SHP77 treated with DMSO at 0.1 percent for 48 hours (cell line): ENCODE measurements at regions not wholly inside any gene's neighbourhood (a gene's known extent, or its start where the extent isn't known, plus 50 kb on each side); places are given as distances from the start of the nearest gene placed in this dataset.
"Not testable (repeated sequence)": the region's sequence is repeated elsewhere in the genome, so short reads cannot be mapped to it uniquely, and the experiment has no call there.

Experiments used
- DNase-seq: peaks from one replicate; lab custom pipeline; 2025; lab: John Stamatoyannopoulos, UW

- DNase-seq = no peak
Measured at GRCh38 chr12:4822572-4822971, 87.1 kb upstream of the KCNA1 start.

DNA sequence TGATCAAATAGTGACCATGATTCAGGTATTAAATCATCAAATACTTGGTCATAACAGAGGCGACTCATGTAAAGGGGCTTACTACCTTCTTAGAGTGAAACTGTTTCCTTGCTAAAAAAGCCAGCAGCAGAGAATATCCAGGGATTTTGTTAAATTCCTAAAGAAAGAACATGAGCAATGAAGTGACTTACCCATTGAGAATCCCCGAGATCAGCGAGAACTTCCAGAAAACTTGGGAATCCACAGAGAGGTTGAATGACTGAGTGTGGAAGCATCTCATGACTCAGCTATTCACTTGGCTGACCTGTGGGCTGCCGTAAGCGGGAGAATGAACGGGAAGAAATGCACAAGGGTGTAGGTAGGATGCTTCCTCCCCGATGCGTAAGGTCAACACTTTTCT, 85.3 kb upstream of the KCNA1 start:
- DNase-seq = no peak

DNA sequence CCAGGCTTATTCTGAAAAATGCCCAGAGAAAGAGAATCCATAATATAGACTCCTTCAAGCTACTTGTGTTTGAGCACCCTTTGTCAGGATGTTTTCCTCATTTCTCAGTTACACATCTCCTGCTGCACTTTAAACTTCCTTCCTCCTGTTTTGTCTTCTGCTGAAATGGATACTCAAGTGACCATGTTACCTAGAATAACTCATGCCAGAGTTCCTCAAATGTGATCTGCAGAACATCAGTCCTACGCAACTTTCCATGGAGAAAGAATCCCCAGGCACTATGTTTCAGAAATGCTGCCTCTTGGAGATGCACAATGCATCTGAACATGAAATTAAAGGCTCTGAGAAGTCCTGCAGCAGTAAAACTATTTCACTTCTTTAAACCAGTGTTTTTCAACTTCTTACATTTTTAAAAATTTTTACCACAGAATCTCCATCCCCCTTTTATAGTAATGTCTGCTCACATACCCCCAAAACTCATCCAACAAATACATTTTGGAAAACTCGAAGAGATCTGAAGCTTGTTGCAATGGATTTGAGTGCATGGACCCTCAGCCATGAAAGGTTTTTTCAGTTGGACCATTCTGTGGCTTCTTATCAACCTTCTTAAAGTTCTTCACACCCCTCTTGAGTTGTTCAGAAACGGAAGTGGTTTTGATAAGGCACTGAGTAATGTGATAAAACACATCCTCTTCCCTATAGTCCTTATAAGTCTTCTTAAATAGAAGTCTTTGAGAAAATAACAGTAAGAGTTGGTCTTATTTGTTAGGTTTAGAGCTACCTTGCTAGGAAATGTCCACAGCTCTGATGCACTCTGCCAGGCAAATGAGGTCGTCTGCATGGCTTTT, 84.5 kb upstream of the KCNA1 start:
- DNase-seq = no peak

- DNase-seq = no peak
Measured at GRCh38 chr12:4826909-4827308, 82.8 kb upstream of the KCNA1 start.

DNA sequence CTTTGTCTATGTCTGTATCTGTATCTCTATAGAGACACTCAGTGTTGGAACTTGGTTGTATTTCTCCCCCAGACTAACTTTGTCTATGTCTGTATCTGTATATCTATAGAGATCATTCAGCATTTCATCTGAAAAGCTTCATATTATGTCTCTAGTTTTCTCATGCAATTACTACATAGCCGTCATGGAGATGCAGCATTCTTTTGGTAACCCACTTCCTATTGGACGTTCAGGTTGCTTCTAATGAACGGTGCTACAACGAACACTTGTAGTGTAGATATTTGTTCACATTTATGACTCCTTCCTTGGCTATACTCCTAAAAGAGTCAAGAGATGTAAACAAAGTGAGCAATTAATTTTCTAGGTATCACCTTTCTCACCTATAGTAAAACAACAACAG, 81.5 kb upstream of the KCNA1 start:
- DNase-seq = no peak

GRCh38 chr12:4829161-4829792, 80.4 kb upstream of the KCNA1 start:
- DNase-seq = no peak

GRCh38 chr12:4829793-4830162, 79.9 kb upstream of the KCNA1 start:
- no peak for DNase-seq

- DNase-seq = no peak
Measured at GRCh38 chr12:4830556-4831210, 79.0 kb upstream of the KCNA1 start.

DNA sequence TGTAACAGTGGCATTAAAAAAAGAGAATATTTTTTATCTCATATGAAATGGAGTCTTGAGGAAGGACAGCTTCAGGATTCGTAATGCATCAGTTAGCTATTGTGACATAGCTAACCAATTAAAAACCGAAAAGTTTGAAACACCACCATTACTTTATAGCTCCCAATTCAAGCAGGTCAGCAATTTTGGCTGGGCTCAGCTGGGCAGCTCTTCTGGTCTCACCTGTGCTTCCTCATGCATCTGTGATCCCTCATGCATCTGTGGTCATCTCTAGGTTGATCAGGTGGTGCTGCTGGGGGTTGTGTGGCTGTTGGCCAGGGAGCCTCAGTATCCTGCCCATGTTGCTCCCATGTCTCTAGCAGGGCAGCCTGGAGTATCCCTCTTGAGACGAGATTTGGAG, 76.7 kb upstream of the KCNA1 start:
- DNase-seq = no peak

GRCh38 chr12:4833524-4833923, 76.2 kb upstream of the KCNA1 start:
- no peak for DNase-seq

DNA sequence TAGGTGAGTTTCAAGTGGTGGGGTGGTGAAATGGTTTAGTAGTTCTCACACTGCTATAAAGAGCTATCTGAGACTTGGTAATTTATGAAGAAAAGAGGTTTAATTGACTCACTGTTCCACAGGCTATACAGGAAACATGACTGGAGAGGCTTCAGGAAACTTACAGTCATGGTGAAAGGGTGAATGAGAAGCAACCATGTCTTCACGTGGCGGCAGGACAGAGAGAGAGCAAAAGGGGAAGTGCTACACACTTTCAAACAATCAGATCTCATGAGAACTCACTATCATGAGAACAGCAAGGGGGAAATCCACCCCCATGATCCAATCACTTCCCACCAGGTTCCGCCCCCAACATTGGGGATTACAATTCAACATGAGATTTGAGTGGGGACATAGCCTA, 67.3 kb upstream of the KCNA1 start:
- DNase-seq = not testable (repeated sequence)

- no peak for DNase-seq
Measured at GRCh38 chr12:4843907-4844306, 65.8 kb upstream of the KCNA1 start.

DNA sequence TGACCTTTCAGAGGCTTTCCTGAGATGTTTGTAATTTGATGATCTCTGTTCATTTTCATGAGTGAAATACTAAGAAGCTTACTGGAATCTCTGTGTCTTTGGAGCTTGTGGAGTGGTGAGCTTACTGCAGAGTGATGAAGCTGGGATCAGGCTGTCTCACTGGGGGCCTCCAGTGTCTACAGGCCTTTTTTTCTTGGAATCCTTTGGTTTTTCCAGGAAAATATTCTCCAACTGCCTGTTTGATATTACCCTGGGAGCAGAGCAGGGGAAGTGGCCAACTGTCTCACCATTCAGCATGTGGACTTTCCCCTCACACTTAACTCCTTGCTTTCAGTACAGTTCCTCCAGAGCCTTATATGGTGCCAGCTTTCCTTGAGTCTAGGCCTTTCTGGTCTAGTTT, 62.0 kb upstream of the KCNA1 start:
- DNase-seq = no peak

DNA sequence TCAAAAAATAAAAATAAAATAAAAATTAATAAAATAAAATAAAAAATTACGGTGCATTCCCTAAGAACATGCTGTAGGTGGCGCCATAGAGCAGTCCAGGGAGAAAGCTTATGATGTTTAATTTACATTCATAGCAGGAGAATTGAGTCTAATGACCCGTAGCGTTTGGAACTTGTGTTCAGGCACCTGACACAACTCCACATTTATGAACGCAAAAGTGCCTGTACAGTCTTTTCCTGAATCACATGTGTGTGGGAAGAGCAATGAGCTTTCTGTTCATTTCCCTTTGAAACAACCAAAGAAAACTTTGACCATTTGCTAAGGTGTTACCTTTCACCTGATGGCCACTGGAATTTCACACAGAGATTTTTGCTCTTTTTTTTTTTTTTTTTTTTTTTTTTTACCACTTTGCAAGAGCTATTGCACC, 60.6 kb upstream of the KCNA1 start:
- DNase-seq = no peak

DNA sequence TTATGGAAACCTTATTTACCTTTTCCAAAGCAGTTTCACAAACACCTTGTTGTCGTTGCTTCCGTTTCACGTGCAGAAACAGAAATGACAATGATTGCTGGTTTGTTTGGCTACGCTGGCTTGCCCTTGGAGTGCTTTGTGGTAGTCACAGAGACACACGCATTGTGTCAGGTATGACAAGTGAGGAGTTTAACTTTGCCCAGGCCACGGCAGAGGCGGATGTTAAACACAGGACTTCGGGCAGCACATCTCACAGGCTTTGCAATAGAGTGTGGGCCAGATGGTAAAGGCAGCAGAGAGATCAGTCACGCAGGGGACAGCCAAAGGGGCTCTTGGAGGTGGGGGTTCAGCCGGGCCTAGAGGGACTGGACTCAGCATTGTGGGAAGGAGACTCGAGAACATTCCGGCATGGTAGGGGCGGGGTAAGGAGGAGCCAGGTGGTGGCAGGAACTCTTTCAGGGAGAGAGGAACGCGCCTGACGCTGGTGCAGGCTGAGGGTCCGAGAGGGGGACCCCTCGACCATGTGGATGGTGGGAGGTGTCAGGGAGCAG, 59.8 kb upstream of the KCNA1 start:
- DNase-seq = no peak

GRCh38 chr12:4850857-4851380, 58.8 kb upstream of the KCNA1 start:
- no peak for DNase-seq

- DNase-seq = no peak
Measured at GRCh38 chr12:4852308-4852707, 57.4 kb upstream of the KCNA1 start.

GRCh38 chr12:4852911-4853310, 56.8 kb upstream of the KCNA1 start:
- DNase-seq = no peak

DNA sequence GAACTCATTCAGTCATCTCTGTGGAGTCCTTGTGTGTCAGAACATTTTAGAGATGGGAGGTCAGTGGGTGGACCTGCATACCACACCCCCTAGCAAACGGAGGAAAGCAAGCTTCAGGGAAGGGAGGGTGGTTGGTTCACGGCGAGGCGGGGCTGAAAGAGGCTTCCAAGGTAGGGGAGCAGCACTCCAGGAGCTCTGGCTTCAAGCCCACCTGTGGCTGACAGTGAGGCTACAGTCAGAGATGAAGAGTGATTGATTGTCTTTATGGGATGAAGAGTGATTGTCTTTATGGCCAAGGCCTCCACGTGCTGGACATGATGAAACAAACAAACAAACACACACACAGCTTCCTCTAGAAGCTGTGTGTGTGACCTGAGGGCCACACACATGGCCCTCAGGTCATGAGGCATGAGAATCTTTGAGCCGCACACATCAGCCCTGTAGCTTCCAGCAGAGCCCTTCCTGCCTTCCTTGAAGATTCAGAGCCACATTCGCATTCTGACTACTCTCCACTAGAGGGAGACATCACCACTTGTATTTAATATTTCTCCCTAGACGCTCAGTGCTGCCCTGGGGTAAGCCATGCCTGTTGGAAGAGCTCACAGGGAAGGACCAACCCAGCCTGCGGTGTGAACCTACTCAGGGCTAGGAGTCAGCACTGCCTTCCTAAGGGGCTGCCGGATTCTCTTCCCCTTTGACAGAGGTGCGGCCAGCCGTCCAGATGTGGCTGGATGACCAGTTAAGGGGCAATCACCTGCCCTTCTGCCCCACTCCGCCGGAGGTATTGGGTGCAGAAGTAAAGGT, 54.4 kb upstream of the KCNA1 start:
- peak; percentile 36 for DNase-seq

GRCh38 chr12:4856596-4856995, 53.1 kb upstream of the KCNA1 start:
- no peak for DNase-seq

- DNase-seq = peak; percentile 9
Measured at GRCh38 chr12:4857472-4858291, 52.0 kb upstream of the KCNA1 start.
